ENCODE measurements at regions not wholly inside any gene's neighbourhood (a gene's known extent, or its start where the extent isn't known, plus 50 kb on each side); places are given as distances from the start of the nearest gene placed in this dataset.

DNA sequence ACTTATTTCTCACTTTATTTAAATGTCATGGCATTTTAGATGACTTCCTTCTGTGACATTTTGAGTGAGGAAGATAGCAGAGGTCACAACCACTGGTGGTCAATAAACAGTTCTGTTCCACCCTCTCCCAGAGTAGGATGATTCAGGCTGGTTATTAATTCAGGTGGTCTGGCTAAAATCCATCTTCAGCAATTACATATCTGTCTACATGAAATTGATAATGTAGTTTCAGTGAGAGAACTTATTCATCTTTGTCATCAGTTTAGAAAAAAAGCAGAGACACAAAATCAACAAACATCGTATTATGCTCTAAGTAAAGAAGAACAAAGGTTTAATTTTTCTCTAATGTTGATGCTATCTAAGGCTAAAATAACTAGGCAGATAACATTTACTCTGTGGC lies 525.5 kb downstream of the TENT5A start:
- TF ChIP-seq, protein P1, sequence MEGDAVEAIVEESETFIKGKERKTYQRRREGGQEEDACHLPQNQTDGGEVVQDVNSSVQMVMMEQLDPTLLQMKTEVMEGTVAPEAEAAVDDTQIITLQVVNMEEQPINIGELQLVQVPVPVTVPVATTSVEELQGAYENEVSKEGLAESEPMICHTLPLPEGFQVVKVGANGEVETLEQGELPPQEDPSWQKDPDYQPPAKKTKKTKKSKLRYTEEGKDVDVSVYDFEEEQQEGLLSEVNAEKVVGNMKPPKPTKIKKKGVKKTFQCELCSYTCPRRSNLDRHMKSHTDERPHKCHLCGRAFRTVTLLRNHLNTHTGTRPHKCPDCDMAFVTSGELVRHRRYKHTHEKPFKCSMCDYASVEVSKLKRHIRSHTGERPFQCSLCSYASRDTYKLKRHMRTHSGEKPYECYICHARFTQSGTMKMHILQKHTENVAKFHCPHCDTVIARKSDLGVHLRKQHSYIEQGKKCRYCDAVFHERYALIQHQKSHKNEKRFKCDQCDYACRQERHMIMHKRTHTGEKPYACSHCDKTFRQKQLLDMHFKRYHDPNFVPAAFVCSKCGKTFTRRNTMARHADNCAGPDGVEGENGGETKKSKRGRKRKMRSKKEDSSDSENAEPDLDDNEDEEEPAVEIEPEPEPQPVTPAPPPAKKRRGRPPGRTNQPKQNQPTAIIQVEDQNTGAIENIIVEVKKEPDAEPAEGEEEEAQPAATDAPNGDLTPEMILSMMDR (IDR thresholded peaks at IDR 0.05; ENCODE audit: low read depth, low read length, poor library complexity, severe bottlenecking): no peak
- TF ChIP-seq EZH2phosphoT487 (IDR thresholded peaks at IDR 0.05; ENCODE audit: borderline replicate concordance, low read length): no peak

All from DOHH2 (cell line).